ENCODE measurements at regions not wholly inside any gene's neighbourhood (a gene's known extent, or its start where the extent isn't known, plus 50 kb on each side); places are given as distances from the start of the nearest gene placed in this dataset.
"Not testable (repeated sequence)": the region's sequence is repeated elsewhere in the genome, so short reads cannot be mapped to it uniquely, and the experiment has no call there.

GRCh38 chr4:94131212-94131611 is 76.5 kb upstream of the SMARCAD1 start:
- in situ Hi-C loops (cut with MboI; ENCODE audit: low pct_unique_long_range_greater_than_20kb, low sequenced_read_pairs), result no loop called here
- DNase-seq, result no peak

- DNase-seq, result no peak
- in situ Hi-C loops (cut with MboI; ENCODE audit: low pct_unique_long_range_greater_than_20kb, low sequenced_read_pairs), result no loop called here
These were observed 72.0 kb upstream of the SMARCAD1 start for GRCh38 chr4:94135701-94136100.

- in situ Hi-C loops (cut with MboI; ENCODE audit: low pct_unique_long_range_greater_than_20kb, low sequenced_read_pairs), result no loop called here
- no peak for DNase-seq
These were observed 67.6 kb upstream of the SMARCAD1 start for GRCh38 chr4:94139931-94140612.

DNA sequence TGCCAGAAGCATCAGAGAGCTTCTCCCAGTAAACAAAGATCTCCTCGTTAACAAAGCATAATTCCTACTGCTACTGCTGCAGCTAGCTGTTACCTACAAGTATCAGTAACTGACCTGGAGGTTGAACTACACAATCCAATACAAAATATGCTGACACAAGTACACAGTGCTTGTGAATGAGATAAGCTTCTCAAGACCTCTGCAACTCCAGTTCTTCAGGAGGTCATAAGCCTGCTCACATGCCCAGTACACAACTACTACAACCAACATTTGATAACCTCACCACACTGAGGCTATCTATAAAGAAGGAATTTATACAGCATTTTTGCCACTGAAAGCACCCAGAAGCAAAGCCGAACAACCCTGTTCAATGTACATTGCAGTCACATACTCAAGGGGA is 66.7 kb upstream of the SMARCAD1 start:
- in situ Hi-C loops (cut with MboI; ENCODE audit: low pct_unique_long_range_greater_than_20kb, low sequenced_read_pairs), result no loop called here
- DNase-seq, result no peak

DNA sequence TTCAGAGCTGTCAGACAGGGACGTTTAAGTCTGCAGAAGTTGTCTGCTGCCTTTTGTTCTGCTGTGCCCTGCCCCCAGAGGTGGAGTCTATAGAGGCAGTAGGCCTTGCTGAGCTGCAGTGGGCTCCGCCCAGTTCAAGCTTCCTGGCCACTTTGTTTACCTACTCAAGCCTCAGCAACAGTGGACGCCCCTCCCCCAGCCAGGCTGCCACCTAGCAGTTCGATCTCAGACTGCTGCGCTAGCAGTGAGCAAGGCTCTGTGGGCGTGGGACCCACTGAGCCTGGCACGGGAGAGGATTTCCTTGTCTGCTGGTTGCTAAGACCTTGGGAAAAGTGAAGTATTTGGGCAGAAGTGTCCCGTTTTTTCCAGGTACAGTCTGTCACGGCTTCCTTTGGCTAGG is 59.6 kb upstream of the SMARCAD1 start:
- in situ Hi-C loops (cut with MboI; ENCODE audit: low pct_unique_long_range_greater_than_20kb, low sequenced_read_pairs); DNase-seq: not testable (repeated sequence)

DNA sequence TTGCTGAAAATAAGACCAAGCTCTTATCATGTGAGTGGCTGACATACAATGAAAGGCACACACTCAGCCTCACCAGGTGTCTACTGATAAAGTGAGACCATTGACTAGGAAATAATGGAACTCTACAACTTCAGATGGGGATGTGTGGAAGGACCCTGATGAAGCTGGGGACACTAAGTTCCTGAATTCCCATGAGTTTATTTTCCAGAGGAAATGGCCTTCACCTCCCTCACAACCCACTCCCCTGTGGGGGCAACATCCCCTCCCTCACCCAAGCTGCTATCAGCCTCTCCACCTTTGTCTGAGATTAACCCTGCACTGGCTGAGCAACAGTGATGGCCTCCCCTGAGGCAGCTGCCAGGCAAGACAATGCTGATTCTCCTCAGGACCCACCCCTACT is 55.2 kb upstream of the SMARCAD1 start:
- in situ Hi-C loops (cut with MboI; ENCODE audit: low pct_unique_long_range_greater_than_20kb, low sequenced_read_pairs), result no loop called here
- DNase-seq, result no peak

DNA sequence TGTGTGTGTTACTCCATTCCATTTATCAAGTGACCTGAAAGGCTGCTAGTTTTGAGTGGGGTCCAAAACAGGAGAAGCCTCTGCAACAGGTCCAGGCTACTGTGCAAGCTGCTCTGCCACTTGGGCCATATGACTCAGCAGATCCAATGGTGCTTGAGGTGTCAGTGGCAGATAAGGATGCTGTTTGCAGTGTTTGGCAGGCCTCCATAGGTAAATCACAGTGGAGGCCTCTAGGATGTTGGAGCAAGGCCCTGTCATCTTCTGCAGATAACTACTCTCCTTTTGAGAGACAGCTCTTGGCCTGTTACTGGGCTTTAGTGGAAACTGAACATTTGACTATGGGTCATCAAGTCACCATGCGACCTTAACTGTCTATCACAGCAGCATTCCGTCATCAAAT is 52.3 kb upstream of the SMARCAD1 start:
- DNase-seq; in situ Hi-C loops (cut with MboI; ENCODE audit: low pct_unique_long_range_greater_than_20kb, low sequenced_read_pairs): not testable (repeated sequence)

DNA sequence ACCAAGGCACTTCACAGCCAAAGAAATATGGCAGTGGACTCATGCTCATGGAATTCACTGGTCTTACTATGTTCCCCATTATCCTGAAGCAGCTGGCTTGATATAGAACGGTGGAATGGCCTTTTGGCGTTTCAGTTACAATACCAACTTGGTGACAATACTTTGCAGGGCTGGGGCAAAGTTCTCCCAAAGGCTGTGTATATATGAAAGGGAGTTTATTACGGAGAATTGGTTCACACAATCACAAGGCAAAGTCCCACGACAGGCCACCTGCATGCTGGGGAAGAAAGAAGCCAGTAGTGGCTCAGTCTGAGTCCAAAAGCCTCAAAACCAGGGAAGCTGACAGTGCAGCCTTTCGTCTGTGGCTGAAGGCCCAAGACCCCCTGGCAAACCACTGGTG is 50.8 kb upstream of the SMARCAD1 start:
- DNase-seq, result no peak
- in situ Hi-C loops (cut with MboI; ENCODE audit: low pct_unique_long_range_greater_than_20kb, low sequenced_read_pairs), result no loop called here
